ENCODE measurements at regions not wholly inside any gene's neighbourhood (a gene's known extent, or its start where the extent isn't known, plus 50 kb on each side); places are given as distances from the start of the nearest gene placed in this dataset.

DNA sequence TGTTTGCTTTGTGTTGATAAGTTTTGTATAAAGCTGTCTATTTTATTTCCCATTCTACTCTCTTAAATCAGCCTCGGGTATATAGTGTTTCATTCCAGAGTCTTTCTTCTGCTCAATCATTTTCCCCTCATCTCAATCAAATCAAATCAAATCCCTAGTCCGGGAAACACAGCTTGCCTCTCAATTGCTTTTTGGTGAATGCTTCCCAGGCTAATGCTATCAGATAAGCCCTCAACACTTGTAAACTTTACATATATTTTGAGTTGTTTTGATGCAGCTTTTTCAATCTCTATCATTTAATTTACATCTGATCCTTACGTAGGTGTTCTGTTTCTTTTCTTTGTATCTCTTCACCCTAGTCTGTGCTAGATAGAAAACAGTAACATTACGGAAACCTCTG lies 416.7 kb upstream of the PDE3A start:
- no CpG with 5 or more reads among the region's 4 CpGs for WGBS, 2 experiments (ENCODE audit: extremely low coverage in 2 of 2, insufficient read length in 1 of 2)
- BruUV-seq (replicated peaks) = no TSS peak
- H4K91ac ChIP-seq (ENCODE audit: insufficient read depth, low read depth, low read length) = no peak overlapping the region
- H3K14ac ChIP-seq (replicated peaks; ENCODE audit: low read depth, low read length) = no peak overlapping the region
- DNase-seq (no peak), ATAC-seq (ENCODE audit: low read depth) (no peak)
- H3K9ac ChIP-seq (ENCODE audit: low read depth, low read length) = no peak overlapping the region
- no peak overlapping the region for H3K4me3 ChIP-seq (ENCODE audit: insufficient read depth, low read depth, low read length)
- TF ChIP-seq RCOR1 (IDR thresholded peaks at IDR 0.05; ENCODE audit: insufficient replicate concordance, low read length) (no peak), BHLHE40 (IDR thresholded peaks at IDR 0.05; ENCODE audit: low read depth, low read length) (no peak), POLR2A (IDR thresholded peaks at IDR 0.05; ENCODE audit: low read depth, low read length) (no peak), SMC3 (IDR thresholded peaks at IDR 0.05; ENCODE audit: low read depth, low read length) (no peak), NFE2L2 (IDR thresholded peaks at IDR 0.05; ENCODE audit: low read depth, low read length) (no peak), MAZ (IDR thresholded peaks at IDR 0.05; ENCODE audit: borderline replicate concordance, low read depth, low read length) (no peak), CHD1 (IDR thresholded peaks at IDR 0.05; ENCODE audit: low read depth, low read length) (no peak), MAFK (IDR thresholded peaks at IDR 0.05; ENCODE audit: low read depth, low read length) (no peak), RFX5 (IDR thresholded peaks at IDR 0.05; ENCODE audit: low read depth, low read length) (no peak), CEBPB (IDR thresholded peaks at IDR 0.05; ENCODE audit: low read depth, low read length) (no peak), RAD21 (IDR thresholded peaks at IDR 0.05; ENCODE audit: low read length) (no peak), MXI1 (IDR thresholded peaks at IDR 0.05; ENCODE audit: borderline replicate concordance, low read depth, low read length) (no peak), FOS (IDR thresholded peaks at IDR 0.05; ENCODE audit: low read depth, low read length) (no peak)
- TF ChIP-seq, protein P1, sequence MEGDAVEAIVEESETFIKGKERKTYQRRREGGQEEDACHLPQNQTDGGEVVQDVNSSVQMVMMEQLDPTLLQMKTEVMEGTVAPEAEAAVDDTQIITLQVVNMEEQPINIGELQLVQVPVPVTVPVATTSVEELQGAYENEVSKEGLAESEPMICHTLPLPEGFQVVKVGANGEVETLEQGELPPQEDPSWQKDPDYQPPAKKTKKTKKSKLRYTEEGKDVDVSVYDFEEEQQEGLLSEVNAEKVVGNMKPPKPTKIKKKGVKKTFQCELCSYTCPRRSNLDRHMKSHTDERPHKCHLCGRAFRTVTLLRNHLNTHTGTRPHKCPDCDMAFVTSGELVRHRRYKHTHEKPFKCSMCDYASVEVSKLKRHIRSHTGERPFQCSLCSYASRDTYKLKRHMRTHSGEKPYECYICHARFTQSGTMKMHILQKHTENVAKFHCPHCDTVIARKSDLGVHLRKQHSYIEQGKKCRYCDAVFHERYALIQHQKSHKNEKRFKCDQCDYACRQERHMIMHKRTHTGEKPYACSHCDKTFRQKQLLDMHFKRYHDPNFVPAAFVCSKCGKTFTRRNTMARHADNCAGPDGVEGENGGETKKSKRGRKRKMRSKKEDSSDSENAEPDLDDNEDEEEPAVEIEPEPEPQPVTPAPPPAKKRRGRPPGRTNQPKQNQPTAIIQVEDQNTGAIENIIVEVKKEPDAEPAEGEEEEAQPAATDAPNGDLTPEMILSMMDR (conservative IDR thresholded peaks at IDR 0.05; ENCODE audit: low read depth, low read length) = no peak
- TF ChIP-seq, protein P2, sequence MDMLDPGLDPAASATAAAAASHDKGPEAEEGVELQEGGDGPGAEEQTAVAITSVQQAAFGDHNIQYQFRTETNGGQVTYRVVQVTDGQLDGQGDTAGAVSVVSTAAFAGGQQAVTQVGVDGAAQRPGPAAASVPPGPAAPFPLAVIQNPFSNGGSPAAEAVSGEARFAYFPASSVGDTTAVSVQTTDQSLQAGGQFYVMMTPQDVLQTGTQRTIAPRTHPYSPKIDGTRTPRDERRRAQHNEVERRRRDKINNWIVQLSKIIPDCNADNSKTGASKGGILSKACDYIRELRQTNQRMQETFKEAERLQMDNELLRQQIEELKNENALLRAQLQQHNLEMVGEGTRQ (IDR thresholded peaks at IDR 0.05; ENCODE audit: low read depth, low read length) = no peak
- TF ChIP-seq, protein P3, sequence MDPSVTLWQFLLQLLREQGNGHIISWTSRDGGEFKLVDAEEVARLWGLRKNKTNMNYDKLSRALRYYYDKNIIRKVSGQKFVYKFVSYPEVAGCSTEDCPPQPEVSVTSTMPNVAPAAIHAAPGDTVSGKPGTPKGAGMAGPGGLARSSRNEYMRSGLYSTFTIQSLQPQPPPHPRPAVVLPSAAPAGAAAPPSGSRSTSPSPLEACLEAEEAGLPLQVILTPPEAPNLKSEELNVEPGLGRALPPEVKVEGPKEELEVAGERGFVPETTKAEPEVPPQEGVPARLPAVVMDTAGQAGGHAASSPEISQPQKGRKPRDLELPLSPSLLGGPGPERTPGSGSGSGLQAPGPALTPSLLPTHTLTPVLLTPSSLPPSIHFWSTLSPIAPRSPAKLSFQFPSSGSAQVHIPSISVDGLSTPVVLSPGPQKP (IDR thresholded peaks at IDR 0.05; ENCODE audit: borderline replicate concordance, low read depth, low read length) = no peak
- H3K36me3 ChIP-seq (ENCODE audit: control insufficient read depth, insufficient read depth, low read length) = no peaks in the 10 kb centered on the region
- no peaks in the 10 kb centered on the region for H3K9me3 ChIP-seq (ENCODE audit: control insufficient read depth, insufficient read depth, low read length)
- H3K4ac ChIP-seq (ENCODE audit: low read depth, low read length) = no peak overlapping the region
- no peak overlapping the region for H4K5ac ChIP-seq (ENCODE audit: low read depth, low read length)
- H2AK5ac ChIP-seq (ENCODE audit: low read depth, low read length) = no peak overlapping the region
- no peak overlapping the region for H2BK5ac ChIP-seq (ENCODE audit: low read depth, low read length, poor library complexity, severe bottlenecking)
- no peak overlapping the region for H2AK9ac ChIP-seq (replicated peaks; ENCODE audit: low read depth, low read length, poor library complexity)
- no peaks in the 10 kb centered on the region for H3K9me1 ChIP-seq (ENCODE audit: insufficient read depth, low read length)
- H3K27me3 ChIP-seq (ENCODE audit: control insufficient read depth, insufficient read depth, low read length) = no peaks in the 10 kb centered on the region
- in situ Hi-C loops (cut with MboI; ENCODE audit: low sequenced_read_pairs) (no loop called here), intact Hi-C loops (cut with micrococcal nuclease) (no loop called here), dilution Hi-C loops (cut with HindIII; ENCODE audit: low sequenced_read_pairs, unreplicated experiment) (no loop called here)
- ChIA-PET CTCF (interaction anchor here (0.6 kb wide), 2 partner anchors 16 to 224 kb away, joined by 3 to 6 read pairs; no protein-coding TSS in a partner anchor), POLR2A (ENCODE audit: unreplicated experiment) (no interaction called here)
- no peak overlapping the region for H2BK15ac ChIP-seq (ENCODE audit: low read depth, low read length)
- H3K4me2 ChIP-seq (ENCODE audit: low read depth, low read length) = no peak overlapping the region
- no peak overlapping the region for H3K18ac ChIP-seq (ENCODE audit: low read depth, low read length)
- no peaks in the 10 kb centered on the region for H4K20me1 ChIP-seq (ENCODE audit: insufficient read depth, low read length)
- no peaks in the 10 kb centered on the region for H3K79me1 ChIP-seq (ENCODE audit: low read depth in 1 of 2, low read length in 2 of 2)
- H3K27ac ChIP-seq (ENCODE audit: insufficient read depth, low read length) = no peak overlapping the region
- H3K4me1 ChIP-seq (ENCODE audit: control insufficient read depth, insufficient read depth, low read length) = no peaks in the 10 kb centered on the region
- no peak overlapping the region for H3K23ac ChIP-seq (ENCODE audit: low read depth, low read length)
- H3K56ac ChIP-seq (ENCODE audit: extremely low read depth, insufficient read depth, low read length) = no peak overlapping the region
- no peak overlapping the region for H2BK120ac ChIP-seq (ENCODE audit: low read depth, low read length)
- no peak overlapping the region for H2BK20ac ChIP-seq (ENCODE audit: low read depth, low read length)
- H4K8ac ChIP-seq (ENCODE audit: low read depth in 2 of 2, low read length in 2 of 2) = no peak overlapping the region
- H2AFZ ChIP-seq (replicated peaks; ENCODE audit: low read length, poor library complexity) = no peak overlapping the region
